Loucy (cell line): ENCODE measurements at regions not wholly inside any gene's neighbourhood (a gene's known extent, or its start where the extent isn't known, plus 50 kb on each side); places are given as distances from the start of the nearest gene placed in this dataset.

Experiments used
- H2AFZ ChIP-seq: fragments of 200-600 bp; sonication (generic); 2 replicates; pipeline ENCODE4 v1.6.0; 2016; ENCODE audit warnings: antibody characterized with exemption, mild to moderate bottlenecking, low read length, moderate library complexity
- H3F3A ChIP-seq: fragments of 200-600 bp; 2 replicates; pipeline ENCODE4 v1.6.0; 2016; ENCODE audit warnings: antibody characterized with exemption, low read depth, mild to moderate bottlenecking
- H3K27me3 ChIP-seq: fragments of 200-600 bp; sonication (generic); 2 replicates; pipeline ENCODE4 v1.6.1; 2014; ENCODE audit warnings: low read length, mild to moderate bottlenecking; ENCODE audit not compliant: insufficient read depth, poor library complexity, severe bottlenecking
- H3K36me3 ChIP-seq: fragments of 200-600 bp; sonication (generic); 2 replicates; pipeline ENCODE4 v1.6.1; 2016; ENCODE audit warnings: low read length; ENCODE audit not compliant: insufficient read depth
- H3K4me1 ChIP-seq: fragments of 200-600 bp; sonication (generic); 2 replicates; pipeline ENCODE4 v1.5.1; 2014; ENCODE audit warnings: low read length, mild to moderate bottlenecking; ENCODE audit not compliant: insufficient read depth, poor library complexity, severe bottlenecking
- H3K4me2 ChIP-seq: fragments of 200-600 bp; sonication (generic); 2 replicates; pipeline ENCODE4 v1.6.0; 2014; ENCODE audit warnings: antibody characterized with exemption, low read length, low read depth, mild to moderate bottlenecking; ENCODE audit not compliant: poor library complexity, severe bottlenecking
- H3K4me3 ChIP-seq: fragments of 200-600 bp; sonication (generic); 2 replicates; pipeline ENCODE4 v1.5.1; 2014; ENCODE audit warnings: low read length, mild to moderate bottlenecking, mixed read lengths; ENCODE audit not compliant: poor library complexity, severe bottlenecking
- H3K79me2 ChIP-seq: fragments of 200-600 bp; sonication (generic); 2 replicates; pipeline ENCODE4 v1.6.1; 2014; ENCODE audit warnings: low read length; ENCODE audit not compliant: insufficient read depth
- H3K9ac ChIP-seq: fragments of 200-600 bp; sonication (generic); 2 replicates; pipeline ENCODE4 v1.6.0; 2014; ENCODE audit warnings: mild to moderate bottlenecking, low read depth, low read length, moderate library complexity; ENCODE audit not compliant: poor library complexity, severe bottlenecking
- H3K9me2 ChIP-seq: fragments of 200-600 bp; sonication (generic); replicated peaks from 2 replicates; pipeline ENCODE4 v1.6.1; 2016; ENCODE audit warnings: low read depth, low read length, mixed read lengths
- H3K9me3 ChIP-seq: fragments of 200-600 bp; sonication (generic); 2 replicates; pipeline ENCODE4 v1.6.1; 2014; ENCODE audit warnings: mild to moderate bottlenecking, antibody characterized with exemption, low read length, low read depth; ENCODE audit not compliant: insufficient read depth
- H4K20me1 ChIP-seq: fragments of 200-600 bp; sonication (generic); 2 replicates; pipeline ENCODE4 v1.6.0; 2014; ENCODE audit warnings: antibody characterized with exemption, low read length, mild to moderate bottlenecking; ENCODE audit not compliant: insufficient read depth, poor library complexity, severe bottlenecking
- EZH2phosphoT487 ChIP-seq: fragments of 200-600 bp; IDR thresholded peaks from 2 replicates; pipeline ENCODE4 v1.6.1; 2018; ENCODE audit warnings: antibody characterized with exemption, mild to moderate bottlenecking, moderate library complexity, borderline replicate concordance
- TF ChIP-seq, protein P1 (sequence below): fragments of 200-600 bp; sonication (generic); conservative IDR thresholded peaks from 2 replicates; pipeline ENCODE4 v1.5.1; 2014; ENCODE audit warnings: mild to moderate bottlenecking, antibody characterized with exemption, low read length

DNA sequence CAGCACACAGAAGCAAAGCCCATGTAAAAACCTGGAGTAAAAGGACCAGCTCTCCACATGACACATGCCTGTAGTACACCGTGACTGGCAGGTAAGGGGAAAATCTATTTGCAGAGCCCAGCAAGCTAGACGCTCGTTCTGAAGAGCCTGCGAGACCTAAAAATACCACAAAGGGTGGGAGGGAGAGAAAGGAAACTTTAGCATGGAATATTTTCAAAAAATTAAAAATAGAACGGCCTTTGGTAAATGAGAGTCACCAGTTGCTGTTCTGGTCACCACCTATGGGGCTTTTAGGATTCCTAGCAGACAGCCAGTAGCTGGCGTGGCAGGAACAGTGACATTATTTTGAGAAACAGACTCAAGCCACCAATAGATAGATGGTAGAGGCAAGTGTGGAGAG lies 115.5 kb downstream of the MID1IP1 start:
- H2AFZ ChIP-seq, result no peak overlapping the region
- H4K20me1 ChIP-seq, result no peaks in the 10 kb centered on the region
- no peaks in the 10 kb centered on the region for H3K9me3 ChIP-seq
- no peaks in the 10 kb centered on the region for H3K9me2 ChIP-seq
- no peaks in the 10 kb centered on the region for H3K27me3 ChIP-seq
- H3K9ac ChIP-seq, result no peak overlapping the region
- no peaks in the 10 kb centered on the region for H3K36me3 ChIP-seq
- H3F3A ChIP-seq, result no peaks in the 10 kb centered on the region
- no peak for TF ChIP-seq EZH2phosphoT487
- TF ChIP-seq, protein P1, sequence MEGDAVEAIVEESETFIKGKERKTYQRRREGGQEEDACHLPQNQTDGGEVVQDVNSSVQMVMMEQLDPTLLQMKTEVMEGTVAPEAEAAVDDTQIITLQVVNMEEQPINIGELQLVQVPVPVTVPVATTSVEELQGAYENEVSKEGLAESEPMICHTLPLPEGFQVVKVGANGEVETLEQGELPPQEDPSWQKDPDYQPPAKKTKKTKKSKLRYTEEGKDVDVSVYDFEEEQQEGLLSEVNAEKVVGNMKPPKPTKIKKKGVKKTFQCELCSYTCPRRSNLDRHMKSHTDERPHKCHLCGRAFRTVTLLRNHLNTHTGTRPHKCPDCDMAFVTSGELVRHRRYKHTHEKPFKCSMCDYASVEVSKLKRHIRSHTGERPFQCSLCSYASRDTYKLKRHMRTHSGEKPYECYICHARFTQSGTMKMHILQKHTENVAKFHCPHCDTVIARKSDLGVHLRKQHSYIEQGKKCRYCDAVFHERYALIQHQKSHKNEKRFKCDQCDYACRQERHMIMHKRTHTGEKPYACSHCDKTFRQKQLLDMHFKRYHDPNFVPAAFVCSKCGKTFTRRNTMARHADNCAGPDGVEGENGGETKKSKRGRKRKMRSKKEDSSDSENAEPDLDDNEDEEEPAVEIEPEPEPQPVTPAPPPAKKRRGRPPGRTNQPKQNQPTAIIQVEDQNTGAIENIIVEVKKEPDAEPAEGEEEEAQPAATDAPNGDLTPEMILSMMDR, result no peak
- H3K4me1 ChIP-seq, result no peaks in the 10 kb centered on the region
- no peaks in the 10 kb centered on the region for H3K79me2 ChIP-seq
- H3K4me2 ChIP-seq, result no peak overlapping the region
- no peak overlapping the region for H3K4me3 ChIP-seq

DNA sequence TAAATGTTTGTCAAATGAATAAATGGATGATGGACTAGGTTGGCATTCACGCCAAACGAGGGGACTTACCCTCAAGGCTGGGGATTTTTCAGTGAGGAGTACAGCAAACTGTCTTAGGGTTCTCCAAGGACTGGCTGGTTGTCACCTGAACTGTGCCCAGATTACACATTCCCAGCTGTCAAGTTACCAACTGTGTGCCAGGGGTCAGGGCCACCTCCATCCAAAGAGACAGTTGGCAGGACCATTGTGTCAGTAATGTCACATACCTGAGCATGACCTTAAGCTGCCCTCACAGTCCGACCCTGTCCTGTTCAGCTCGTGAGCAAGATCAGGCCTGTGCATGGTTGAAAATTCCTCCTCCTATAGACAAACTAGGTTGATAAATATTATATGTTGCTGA lies 116.7 kb downstream of the MID1IP1 start:
- no peak for TF ChIP-seq EZH2phosphoT487
- TF ChIP-seq, protein P1, result no peak
- Histone ChIP-seq H3K9me2 (no peaks in the 10 kb centered on the region), H3K4me1 (no peaks in the 10 kb centered on the region), H3K27me3 (no peaks in the 10 kb centered on the region), H4K20me1 (no peaks in the 10 kb centered on the region), H3K36me3 (no peaks in the 10 kb centered on the region), H3K4me3 (no peak overlapping the region), H3K9me3 (no peaks in the 10 kb centered on the region), H3K9ac (no peak overlapping the region), H3K4me2 (no peak overlapping the region), H3F3A (no peaks in the 10 kb centered on the region), H3K79me2 (no peaks in the 10 kb centered on the region), H2AFZ (no peak overlapping the region)

GRCh38 chrX:38919202-38919601 lies 117.9 kb downstream of the MID1IP1 start:
- no peak overlapping the region for H3K4me3 ChIP-seq
- H3K79me2 ChIP-seq, result no peaks in the 10 kb centered on the region
- H3K36me3 ChIP-seq, result no peaks in the 10 kb centered on the region
- no peaks in the 10 kb centered on the region for H3F3A ChIP-seq
- H3K9me3 ChIP-seq, result no peaks in the 10 kb centered on the region
- H3K9me2 ChIP-seq, result no peaks in the 10 kb centered on the region
- no peaks in the 10 kb centered on the region for H4K20me1 ChIP-seq
- no peaks in the 10 kb centered on the region for H3K27me3 ChIP-seq
- no peaks in the 10 kb centered on the region for H3K4me1 ChIP-seq
- H3K9ac ChIP-seq, result no peak overlapping the region
- TF ChIP-seq, protein P1, result no peak
- no peak for TF ChIP-seq EZH2phosphoT487
- H3K4me2 ChIP-seq, result no peak overlapping the region
- H2AFZ ChIP-seq, result no peak overlapping the region
